A549 (cell line): ENCODE measurements at regions not wholly inside any gene's neighbourhood (a gene's known extent, or its start where the extent isn't known, plus 50 kb on each side); places are given as distances from the start of the nearest gene placed in this dataset.

ENCODE experiments used
- CBX8 ChIP-seq: fragments of 200-600 bp; sonication (generic); IDR thresholded peaks from 2 replicates; pipeline ENCODE4 v1.6.1; 2016
- CTCF ChIP-seq: fragments of >200 bp; sonication (Bioruptor Twin); formaldehyde crosslinking; IDR thresholded peaks from 3 replicates; pipeline ENCODE4 v1.5.1; 2016
- KDM1A ChIP-seq: fragments of 200-600 bp; sonication (generic); IDR thresholded peaks from 2 replicates; pipeline ENCODE4 v1.6.1; 2016; ENCODE audit warnings: low read depth, mild to moderate bottlenecking
- KDM5A ChIP-seq: fragments of 200-600 bp; sonication (generic); IDR thresholded peaks from 2 replicates; pipeline ENCODE4 v1.6.1; 2016; ENCODE audit warnings: antibody characterized with exemption, mild to moderate bottlenecking
- RNF2 ChIP-seq: fragments of 200-600 bp; sonication (generic); IDR thresholded peaks from 2 replicates; pipeline ENCODE4 v1.6.1; 2016; ENCODE audit warnings: low read depth, mild to moderate bottlenecking, antibody characterized with exemption, moderate library complexity, borderline replicate concordance
- SMC3 ChIP-seq: fragments of >200 bp; sonication (Bioruptor Twin); formaldehyde crosslinking; IDR thresholded peaks from 3 replicates; pipeline ENCODE4 v1.6.1; 2018; ENCODE audit warnings: inconsistent platforms
- TF ChIP-seq, protein P1 (sequence below): IDR thresholded peaks from 2 replicates; pipeline ENCODE4 v1.6.1; 2012

- no peak for TF ChIP-seq CTCF
- TF ChIP-seq CBX8, result no peak
- TF ChIP-seq RNF2, result no peak
- no peak for TF ChIP-seq KDM5A
- no peak for TF ChIP-seq KDM1A
- no peak for TF ChIP-seq SMC3
- TF ChIP-seq, protein P1, sequence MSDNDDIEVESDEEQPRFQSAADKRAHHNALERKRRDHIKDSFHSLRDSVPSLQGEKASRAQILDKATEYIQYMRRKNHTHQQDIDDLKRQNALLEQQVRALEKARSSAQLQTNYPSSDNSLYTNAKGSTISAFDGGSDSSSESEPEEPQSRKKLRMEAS, result no peak
Measured at GRCh38 chr18:8501044-8501443, 108.2 kb upstream of the RAB12 start.
